IPS-NIHi11 (cell line): ENCODE measurements at regions not wholly inside any gene's neighbourhood (a gene's known extent, or its start where the extent isn't known, plus 50 kb on each side); places are given as distances from the start of the nearest gene placed in this dataset.

ENCODE experiments used
- DNase-seq: peaks from one replicate; pipeline ENCODE4 v3.0.0; 2012; ENCODE audit warnings: mixed read lengths, low spot score

- DNase-seq: no peak
Observed at GRCh38 chr9:79152306-79152705, 419.5 kb upstream of the TLE4 start.

DNA sequence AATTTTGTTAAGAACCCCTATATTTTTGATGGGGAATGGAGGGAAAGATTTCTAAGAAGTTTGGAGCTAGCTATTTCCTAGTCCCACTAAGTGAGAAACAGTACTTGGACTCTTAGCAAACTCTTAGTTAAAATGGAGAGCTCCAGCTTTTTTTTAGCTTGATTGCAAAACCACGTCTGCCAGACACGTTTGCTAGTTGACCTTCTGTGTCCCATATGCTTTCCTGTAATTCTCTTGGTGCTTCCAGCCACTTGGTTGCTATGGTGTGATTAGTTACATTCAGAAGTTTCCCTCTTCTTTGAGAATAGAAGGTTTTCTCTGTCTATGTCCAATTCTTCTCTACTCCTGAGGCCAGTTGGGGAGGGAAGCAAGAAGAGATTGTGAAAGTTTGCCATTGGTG, 417.0 kb upstream of the TLE4 start:
- no peak for DNase-seq

DNA sequence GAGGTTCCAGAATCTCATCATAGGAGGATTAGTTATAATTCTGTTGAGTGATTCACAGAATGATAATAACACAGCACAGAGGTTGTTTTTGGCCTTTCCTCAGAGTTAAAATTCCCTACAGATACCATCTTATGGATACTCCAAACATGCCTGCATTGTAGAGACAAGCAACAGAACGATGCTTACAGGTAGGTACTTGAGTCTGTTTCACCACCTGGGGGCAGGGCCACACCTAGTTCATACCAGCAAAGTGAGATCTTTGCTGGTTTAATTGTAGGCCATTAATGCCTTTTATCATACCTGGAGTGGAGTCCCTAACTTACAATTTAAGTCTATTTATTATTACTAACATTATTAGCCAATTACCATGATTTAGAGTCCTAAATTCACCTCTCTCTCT, 416.5 kb upstream of the TLE4 start:
- no peak for DNase-seq

DNA sequence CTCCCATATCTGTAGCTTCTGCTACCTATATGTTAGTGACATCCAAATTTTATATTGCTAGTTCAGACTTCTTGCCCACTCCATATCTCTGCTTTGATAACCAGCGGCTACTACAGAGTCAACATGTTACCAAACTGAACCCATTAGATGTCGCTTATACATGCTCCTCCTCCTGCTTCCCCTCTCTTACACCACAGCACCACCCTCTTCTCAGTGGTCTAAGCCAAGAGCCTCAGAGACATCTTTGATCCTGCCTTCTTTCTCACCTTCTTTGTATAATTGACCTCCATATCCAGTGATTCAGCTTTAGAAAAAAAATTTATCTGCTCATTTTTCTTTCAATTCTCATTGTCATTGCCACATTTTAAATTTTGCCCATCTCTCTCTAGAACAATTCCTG, 408.2 kb upstream of the TLE4 start:
- DNase-seq: no peak

GRCh38 chr9:79164406-79164805, 407.4 kb upstream of the TLE4 start:
- no peak for DNase-seq

- DNase-seq: no peak
Observed at GRCh38 chr9:79165020-79165780, 406.6 kb upstream of the TLE4 start.

DNA sequence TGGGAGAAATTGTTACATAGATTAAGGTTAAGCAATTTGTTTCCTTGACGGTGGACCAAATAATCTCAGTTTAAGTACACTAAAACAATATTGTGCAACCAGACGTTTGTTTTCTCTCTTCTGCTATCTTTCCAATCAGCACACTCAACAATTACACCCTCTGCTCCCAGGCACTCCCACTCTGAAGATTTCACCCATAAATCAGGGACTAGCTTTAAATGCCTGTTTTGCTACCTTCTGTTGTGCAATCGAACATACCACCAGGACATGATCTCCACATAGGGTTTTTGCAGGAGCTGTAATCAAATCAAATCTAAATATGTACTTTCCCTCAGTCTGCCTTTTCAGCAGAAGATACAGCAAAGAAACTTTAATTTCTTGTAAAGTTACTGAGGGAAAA, 405.8 kb upstream of the TLE4 start:
- DNase-seq: no peak

DNA sequence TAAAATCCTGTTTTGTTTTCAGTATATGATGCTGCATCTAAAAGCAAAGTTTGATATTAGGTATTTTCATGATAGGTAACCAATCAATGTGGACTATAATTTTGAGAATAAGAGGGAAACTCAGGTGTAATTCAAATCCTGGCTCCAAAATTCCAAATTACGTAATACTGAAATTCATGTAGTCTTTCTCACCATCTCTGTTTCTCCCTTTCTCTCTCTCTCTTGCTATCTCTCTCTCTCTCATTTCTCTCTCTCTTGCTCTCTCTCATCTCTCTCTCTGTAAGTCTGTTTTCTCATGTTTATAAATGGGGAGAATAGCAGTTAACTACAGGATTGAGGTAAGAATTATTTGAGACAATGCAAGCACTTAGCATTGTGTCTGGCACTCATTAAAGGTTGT, 401.1 kb upstream of the TLE4 start:
- DNase-seq: no peak

- DNase-seq: no peak
Observed at GRCh38 chr9:79173932-79174331, 397.8 kb upstream of the TLE4 start.

DNA sequence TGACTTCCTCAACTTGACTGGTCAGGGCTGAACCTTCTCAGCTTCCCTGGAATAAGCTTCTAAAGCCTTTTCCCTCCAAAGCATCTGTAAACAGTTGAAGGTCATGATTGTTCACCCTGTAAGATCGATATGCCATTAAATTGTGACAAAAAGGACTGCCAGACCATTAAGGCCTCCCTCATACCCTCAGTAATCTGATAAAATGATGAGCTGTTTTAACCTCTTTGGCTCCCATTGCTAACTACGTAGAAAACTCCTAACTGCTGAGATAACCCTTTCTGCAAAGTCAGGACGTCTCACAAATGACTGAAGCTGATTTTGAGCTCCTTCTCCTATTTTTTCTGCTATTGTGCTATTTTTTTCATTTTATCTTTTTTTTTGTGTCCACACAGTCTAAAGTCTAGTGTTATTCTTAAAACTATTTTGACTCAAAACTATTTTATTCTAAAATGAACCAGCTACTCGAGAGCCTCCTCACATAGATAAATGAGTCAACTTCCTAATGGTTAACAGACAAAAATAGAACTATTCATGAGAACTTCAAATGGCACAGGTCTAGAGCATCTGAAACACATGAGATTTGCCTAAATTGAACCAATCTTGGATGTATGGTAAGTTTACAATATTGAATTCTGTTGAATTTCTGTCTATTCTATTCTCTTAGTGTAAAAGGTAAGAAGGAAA, 395.6 kb upstream of the TLE4 start:
- DNase-seq: no peak

- no peak for DNase-seq
Observed at GRCh38 chr9:79184831-79185230, 386.9 kb upstream of the TLE4 start.

DNA sequence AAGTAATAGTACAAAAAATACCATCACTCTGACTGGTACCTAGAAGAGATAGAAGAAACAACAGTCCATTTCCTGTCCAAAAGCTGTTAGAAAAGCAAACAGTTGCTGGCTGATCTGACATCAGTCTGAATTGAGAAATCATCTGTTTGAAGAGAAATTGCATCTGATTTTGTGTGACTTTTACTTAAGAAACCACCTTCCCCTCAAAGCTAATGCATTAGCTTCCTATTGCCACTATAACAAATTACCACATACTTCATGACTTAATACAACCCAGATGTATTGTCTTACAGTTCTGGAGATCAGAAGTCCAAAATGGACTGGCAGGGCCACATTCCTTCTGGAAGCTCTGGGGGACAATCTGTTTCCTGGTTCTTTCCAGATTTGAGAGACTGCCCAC, 385.9 kb upstream of the TLE4 start:
- no peak for DNase-seq

GRCh38 chr9:79189511-79189924, 382.2 kb upstream of the TLE4 start:
- DNase-seq: no peak

DNA sequence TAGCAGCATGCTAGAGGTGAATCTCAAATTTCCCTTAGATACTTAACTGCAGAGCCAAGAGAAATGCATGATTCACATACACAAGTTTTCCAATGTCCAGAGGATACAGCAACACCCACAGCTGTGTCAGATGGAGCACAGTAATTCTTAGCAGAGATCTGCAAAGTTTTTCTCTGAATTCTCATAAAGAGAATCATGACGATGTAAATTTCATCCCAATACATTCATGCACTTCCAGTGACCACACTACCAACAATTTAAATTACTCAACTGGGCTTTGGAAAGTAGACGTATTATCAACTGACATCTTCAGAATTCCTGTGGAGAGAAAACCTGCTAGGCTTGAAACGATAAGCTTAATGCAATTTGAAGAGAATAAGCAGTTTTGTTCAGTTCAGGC, 378.8 kb upstream of the TLE4 start:
- no peak for DNase-seq

GRCh38 chr9:79193501-79194223, 378.1 kb upstream of the TLE4 start:
- no peak for DNase-seq

DNA sequence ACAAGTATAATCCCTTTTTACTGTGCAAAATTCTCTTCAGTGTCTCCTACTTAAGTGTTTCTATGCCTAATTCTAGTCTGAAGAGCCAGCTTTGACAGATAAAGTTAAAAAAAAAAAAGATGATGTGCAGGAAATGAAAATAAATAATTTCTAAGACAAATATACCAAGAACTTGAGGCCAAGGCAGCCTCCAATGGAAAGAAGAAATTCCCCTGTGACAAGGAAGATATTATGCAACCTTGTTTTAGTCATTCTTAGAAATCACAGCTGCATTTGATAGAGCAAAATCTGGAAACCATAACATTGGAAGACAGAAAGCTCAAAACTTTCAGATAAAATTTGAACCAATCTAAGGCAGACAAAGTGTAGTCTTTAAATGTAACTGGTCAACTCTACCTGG, 375.9 kb upstream of the TLE4 start:
- no peak for DNase-seq

- DNase-seq: no peak
Observed at GRCh38 chr9:79196606-79197005, 375.2 kb upstream of the TLE4 start.

DNA sequence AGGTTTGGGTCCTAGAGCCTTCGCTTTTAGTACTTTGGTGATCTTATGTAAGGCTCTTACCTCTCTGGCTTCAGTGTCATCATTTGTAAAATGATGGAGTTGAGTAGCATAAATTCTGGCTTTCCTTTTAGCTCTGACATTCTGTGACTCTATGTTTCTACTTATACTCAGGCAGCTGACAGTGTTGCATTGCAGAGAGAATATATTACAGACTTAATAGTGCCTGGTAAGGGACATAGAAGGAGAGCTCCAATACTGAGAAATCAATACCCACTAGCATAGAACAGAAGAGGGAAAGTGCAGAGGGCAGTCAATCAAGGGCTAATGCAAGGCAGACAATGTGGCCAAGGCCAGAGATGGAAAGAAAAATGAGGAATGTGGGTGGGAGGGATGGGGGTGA, 371.4 kb upstream of the TLE4 start:
- DNase-seq: no peak

DNA sequence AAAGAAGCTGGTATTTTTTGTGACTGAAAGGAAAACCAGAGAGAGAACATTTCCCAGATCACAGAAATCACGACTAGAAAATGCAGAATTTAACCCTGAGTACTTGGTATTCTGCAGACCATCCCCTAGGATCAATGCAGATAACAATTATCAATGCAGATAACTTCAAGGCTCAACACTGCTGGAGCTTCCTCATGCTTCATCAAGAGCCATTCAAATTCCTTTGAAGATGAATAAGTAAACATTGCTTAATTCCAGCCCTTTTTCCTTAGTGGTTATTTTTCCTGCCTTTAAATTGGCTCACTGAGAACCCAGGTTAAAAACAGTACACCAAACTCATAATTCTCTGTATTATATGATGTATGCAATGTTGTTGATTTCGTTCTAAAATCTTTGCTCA, 370.1 kb upstream of the TLE4 start:
- DNase-seq: no peak

GRCh38 chr9:79208791-79209396, 362.9 kb upstream of the TLE4 start:
- peak; percentile 46 for DNase-seq

- DNase-seq: no peak
Observed at GRCh38 chr9:79210541-79211243, 361.1 kb upstream of the TLE4 start.
